ENCODE measurements at regions not wholly inside any gene's neighbourhood (a gene's known extent, or its start where the extent isn't known, plus 50 kb on each side); places are given as distances from the start of the nearest gene placed in this dataset.
"Not testable (repeated sequence)": the region's sequence is repeated elsewhere in the genome, so short reads cannot be mapped to it uniquely, and the experiment has no call there.

DNA sequence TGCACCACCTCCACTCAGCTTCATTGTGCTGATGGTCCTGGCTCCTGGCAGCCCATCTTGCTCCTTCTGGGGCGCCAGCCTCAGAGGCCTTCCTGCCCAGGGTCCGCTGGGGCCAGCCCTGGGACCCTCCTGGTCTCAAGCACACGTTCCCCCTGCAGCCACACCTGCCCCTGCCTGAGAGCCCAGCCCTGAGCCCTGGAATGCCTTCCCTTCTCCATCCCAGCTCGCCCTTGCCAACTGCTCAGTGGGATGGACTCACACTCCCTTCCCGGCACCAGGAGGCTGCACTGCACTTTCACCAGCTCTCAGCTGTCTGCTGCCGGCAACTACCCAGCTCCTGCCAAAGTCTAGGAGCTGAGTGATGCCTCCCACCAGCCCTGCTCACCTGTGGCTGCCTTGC is 100.9 kb downstream of the TMEM121 start:
- not testable (repeated sequence) for TF ChIP-seq ZNF274 (IDR thresholded peaks at IDR 0.05; ENCODE audit: low read depth, low read length); SUZ12 (IDR thresholded peaks at IDR 0.05; ENCODE audit: extremely low read depth, insufficient read depth, insufficient read length); YY1 (IDR thresholded peaks at IDR 0.05; ENCODE audit: insufficient read depth, insufficient read length)

Measured in NT2/D1 (cell line).